GM21367 (cell line): ENCODE measurements at regions not wholly inside any gene's neighbourhood (a gene's known extent, or its start where the extent isn't known, plus 50 kb on each side); places are given as distances from the start of the nearest gene placed in this dataset.
"Not testable (repeated sequence)": the region's sequence is repeated elsewhere in the genome, so short reads cannot be mapped to it uniquely, and the experiment has no call there.

Source experiments
- ATAC-seq: cut with Tn5 transposase; IDR thresholded peaks from one replicate; pipeline ENCODE4 v1.9.1; 2021; ENCODE audit not compliant: unreplicated experiment

GRCh38 chr7:10418985-10419384, 554.7 kb upstream of the PHF14 start:
- no peak for ATAC-seq

GRCh38 chr7:10429031-10429430, 544.6 kb upstream of the PHF14 start:
- ATAC-seq = no peak

- ATAC-seq = no peak
Observed at GRCh38 chr7:10429511-10429910, 544.2 kb upstream of the PHF14 start.

GRCh38 chr7:10436302-10436701, 537.4 kb upstream of the PHF14 start:
- no peak for ATAC-seq

GRCh38 chr7:10439027-10439426, 534.6 kb upstream of the PHF14 start:
- ATAC-seq = no peak

- no peak for ATAC-seq
Observed at GRCh38 chr7:10455936-10456335, 517.7 kb upstream of the PHF14 start.

- no peak for ATAC-seq
Observed at GRCh38 chr7:10460474-10460873, 513.2 kb upstream of the PHF14 start.

GRCh38 chr7:10463701-10464100, 510.0 kb upstream of the PHF14 start:
- no peak for ATAC-seq

- ATAC-seq = not testable (repeated sequence)
Observed at GRCh38 chr7:10465536-10465935, 508.1 kb upstream of the PHF14 start.

GRCh38 chr7:10468908-10469307, 504.8 kb upstream of the PHF14 start:
- no peak for ATAC-seq

- ATAC-seq = no peak
Observed at GRCh38 chr7:10469476-10469875, 504.2 kb upstream of the PHF14 start.

GRCh38 chr7:10471280-10472058, 502.2 kb upstream of the PHF14 start:
- no peak for ATAC-seq

GRCh38 chr7:10472115-10472514, 501.6 kb upstream of the PHF14 start:
- no peak for ATAC-seq

GRCh38 chr7:10473569-10473968, 500.1 kb upstream of the PHF14 start:
- no peak for ATAC-seq

- no peak for ATAC-seq
Observed at GRCh38 chr7:10474048-10474447, 499.6 kb upstream of the PHF14 start.

GRCh38 chr7:10475940-10476641, 497.6 kb upstream of the PHF14 start:
- no peak for ATAC-seq

GRCh38 chr7:10476642-10477041, 497.0 kb upstream of the PHF14 start:
- ATAC-seq = no peak

GRCh38 chr7:10483671-10484070, 490.0 kb upstream of the PHF14 start:
- ATAC-seq = no peak

- no peak for ATAC-seq
Observed at GRCh38 chr7:10484767-10485166, 488.9 kb upstream of the PHF14 start.

GRCh38 chr7:10501206-10501884, 472.3 kb upstream of the PHF14 start:
- not testable (repeated sequence) for ATAC-seq

GRCh38 chr7:10507032-10507431, 466.6 kb upstream of the PHF14 start:
- ATAC-seq = no peak

- ATAC-seq = no peak
Observed at GRCh38 chr7:10521306-10521705, 452.4 kb upstream of the PHF14 start.
